Sigmoid colon (tissue), 4 donors: ENCODE measurements at regions not wholly inside any gene's neighbourhood (a gene's known extent, or its start where the extent isn't known, plus 50 kb on each side); places are given as distances from the start of the nearest gene placed in this dataset.

Experiments
- EP300 ChIP-seq, 4 donors: sonication (generic); formaldehyde crosslinking; IDR thresholded peaks; one replicate each; pipeline ENCODE4 v1.6.1; 2017; ENCODE audit warnings: antibody characterized with exemption in 4 of 4
- POLR2A ChIP-seq, 2 donors: fragments of 450-650 bp; IDR thresholded peaks; one replicate each; pipeline ENCODE4 v1.6.1; 2016; ENCODE audit warnings: antibody characterized with exemption in 2 of 2, mild to moderate bottlenecking in 2 of 2, moderate library complexity in 2 of 2
- POLR2AphosphoS5 ChIP-seq, 4 donors: sonication (generic); formaldehyde crosslinking; IDR thresholded peaks; one replicate each; pipeline ENCODE4 v1.6.1; 2017; ENCODE audit warnings: antibody characterized with exemption in 4 of 4
- TF ChIP-seq, protein P1 (sequence below), 4 experiments: fragments of 450-650 bp in 3 of 4; fragments of 200-600 bp in 1 of 4; IDR thresholded peaks; one replicate each; pipeline ENCODE4 v1.5.1; 2016 to 2019; ENCODE audit warnings: antibody characterized with exemption in 4 of 4, mild to moderate bottlenecking in 3 of 4, moderate library complexity in 2 of 4

DNA sequence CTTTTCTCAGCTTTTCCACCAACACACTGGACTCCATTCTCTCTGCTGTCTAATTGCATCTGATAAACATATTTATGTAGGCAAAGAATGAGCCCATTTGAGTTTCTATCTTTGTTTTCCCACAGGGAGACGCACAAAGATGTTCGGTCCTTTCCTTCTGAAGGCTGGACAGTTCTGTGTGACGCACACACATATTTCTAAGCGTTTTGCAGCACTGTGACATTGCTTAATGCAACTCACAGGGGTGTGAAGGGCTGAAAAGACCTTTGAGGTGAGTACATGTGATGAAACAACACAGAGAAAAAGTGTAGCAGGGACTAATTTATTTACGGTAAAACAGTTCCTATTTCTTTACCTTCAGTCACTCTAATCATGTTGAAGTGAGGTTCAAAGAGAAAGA is 323.1 kb upstream of the RUNX1 start:
- TF ChIP-seq, protein P1, sequence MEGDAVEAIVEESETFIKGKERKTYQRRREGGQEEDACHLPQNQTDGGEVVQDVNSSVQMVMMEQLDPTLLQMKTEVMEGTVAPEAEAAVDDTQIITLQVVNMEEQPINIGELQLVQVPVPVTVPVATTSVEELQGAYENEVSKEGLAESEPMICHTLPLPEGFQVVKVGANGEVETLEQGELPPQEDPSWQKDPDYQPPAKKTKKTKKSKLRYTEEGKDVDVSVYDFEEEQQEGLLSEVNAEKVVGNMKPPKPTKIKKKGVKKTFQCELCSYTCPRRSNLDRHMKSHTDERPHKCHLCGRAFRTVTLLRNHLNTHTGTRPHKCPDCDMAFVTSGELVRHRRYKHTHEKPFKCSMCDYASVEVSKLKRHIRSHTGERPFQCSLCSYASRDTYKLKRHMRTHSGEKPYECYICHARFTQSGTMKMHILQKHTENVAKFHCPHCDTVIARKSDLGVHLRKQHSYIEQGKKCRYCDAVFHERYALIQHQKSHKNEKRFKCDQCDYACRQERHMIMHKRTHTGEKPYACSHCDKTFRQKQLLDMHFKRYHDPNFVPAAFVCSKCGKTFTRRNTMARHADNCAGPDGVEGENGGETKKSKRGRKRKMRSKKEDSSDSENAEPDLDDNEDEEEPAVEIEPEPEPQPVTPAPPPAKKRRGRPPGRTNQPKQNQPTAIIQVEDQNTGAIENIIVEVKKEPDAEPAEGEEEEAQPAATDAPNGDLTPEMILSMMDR (IDR thresholded peaks at IDR 0.05) = no peak
- TF ChIP-seq EP300 (IDR thresholded peaks at IDR 0.05) (no peak), POLR2AphosphoS5 (IDR thresholded peaks at IDR 0.05) (no peak), POLR2A (IDR thresholded peaks at IDR 0.05) (no peak)
